Activated gamma-delta T cell treated with anti-CD3 and anti-CD28 coated beads, Interleukin-2, amount 50 U/mL, for 16 hours (primary cell): ENCODE measurements at regions not wholly inside any gene's neighbourhood (a gene's known extent, or its start where the extent isn't known, plus 50 kb on each side); places are given as distances from the start of the nearest gene placed in this dataset.

Source experiments
- DNase-seq: peaks from one replicate; pipeline ENCODE4 v3.0.0-alpha.2; 2020; ENCODE audit warnings: low read depth

- DNase-seq, result no peak
Observed at GRCh38 chr12:124630791-124631313, 63.4 kb upstream of the NCOR2 start.

- DNase-seq, result no peak
Observed at GRCh38 chr12:124629789-124630480, 62.5 kb upstream of the NCOR2 start.

- DNase-seq, result no peak
Observed at GRCh38 chr12:124629117-124629516, 61.7 kb upstream of the NCOR2 start.

- DNase-seq, result no peak
Observed at GRCh38 chr12:124627956-124628355, 60.5 kb upstream of the NCOR2 start.

- no peak for DNase-seq
Observed at GRCh38 chr12:124626971-124627411, 59.6 kb upstream of the NCOR2 start.

GRCh38 chr12:124625867-124626675 lies 58.7 kb upstream of the NCOR2 start:
- DNase-seq, result no peak

- DNase-seq, result no peak
Observed at GRCh38 chr12:124624823-124625222, 57.4 kb upstream of the NCOR2 start.

GRCh38 chr12:124623344-124624035 lies 56.1 kb upstream of the NCOR2 start:
- no peak for DNase-seq

GRCh38 chr12:124622764-124623163 lies 55.4 kb upstream of the NCOR2 start:
- DNase-seq, result no peak

- no peak for DNase-seq
Observed at GRCh38 chr12:124622331-124622730, 54.9 kb upstream of the NCOR2 start.

- DNase-seq, result no peak
Observed at GRCh38 chr12:124621296-124621660, 53.9 kb upstream of the NCOR2 start.

- DNase-seq, result no peak
Observed at GRCh38 chr12:124620606-124621295, 53.3 kb upstream of the NCOR2 start.

GRCh38 chr12:124618291-124618902 lies 51.0 kb upstream of the NCOR2 start:
- no peak for DNase-seq

GRCh38 chr12:124617615-124618014 lies 50.2 kb upstream of the NCOR2 start:
- DNase-seq, result no peak
